Stimulated activated CD8-positive, alpha-beta memory T cell treated with anti-CD3 and anti-CD28 coated beads, Interleukin-4, amount 100 ng/mL, for 48 hours (primary cell): ENCODE measurements at regions not wholly inside any gene's neighbourhood (a gene's known extent, or its start where the extent isn't known, plus 50 kb on each side); places are given as distances from the start of the nearest gene placed in this dataset.
"Not testable (repeated sequence)": the region's sequence is repeated elsewhere in the genome, so short reads cannot be mapped to it uniquely, and the experiment has no call there.

Experiments used
- DNase-seq: peaks from one replicate; pipeline ENCODE4 v3.0.0-alpha.2; 2020

DNA sequence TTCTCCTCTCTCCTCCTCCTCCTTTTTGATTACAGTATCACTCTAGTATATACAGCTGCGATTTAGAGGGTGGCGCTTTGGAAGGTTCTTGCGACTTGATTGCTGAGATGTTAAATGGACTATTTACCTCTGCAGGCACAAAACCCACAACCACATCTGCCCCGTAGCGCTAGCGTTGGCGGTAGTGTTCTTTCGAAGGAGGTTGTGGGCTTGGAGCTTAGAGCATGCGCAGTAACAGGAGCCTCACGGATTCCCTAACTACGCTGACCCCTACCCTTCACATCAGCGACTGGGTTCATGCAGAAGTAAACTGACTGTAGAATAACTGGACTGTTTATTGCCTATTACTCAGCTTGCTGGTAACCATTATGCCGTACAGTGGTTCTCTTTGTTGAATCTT, 58.0 kb downstream of the CGGBP1 start:
- DNase-seq = peak; percentile 37

DNA sequence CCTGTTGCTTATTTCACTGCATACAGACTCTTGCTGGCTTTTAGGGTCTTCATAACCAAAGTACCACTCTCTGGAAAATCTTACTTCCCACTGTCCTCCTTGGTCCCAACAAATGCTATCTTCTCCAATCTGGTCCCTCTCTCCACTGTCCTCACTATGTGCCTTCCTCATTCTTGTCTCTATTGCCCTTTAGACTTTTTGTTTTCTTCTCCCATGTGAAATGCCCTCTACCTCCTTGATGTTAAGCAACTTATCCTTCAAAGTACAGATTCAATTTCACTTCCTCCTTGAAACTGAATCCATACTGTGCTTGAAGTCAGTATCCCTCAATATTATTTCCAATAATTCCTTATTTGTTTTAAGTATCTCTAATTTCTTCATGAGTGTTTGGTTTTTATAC, 60.8 kb downstream of the CGGBP1 start:
- DNase-seq = no peak

DNA sequence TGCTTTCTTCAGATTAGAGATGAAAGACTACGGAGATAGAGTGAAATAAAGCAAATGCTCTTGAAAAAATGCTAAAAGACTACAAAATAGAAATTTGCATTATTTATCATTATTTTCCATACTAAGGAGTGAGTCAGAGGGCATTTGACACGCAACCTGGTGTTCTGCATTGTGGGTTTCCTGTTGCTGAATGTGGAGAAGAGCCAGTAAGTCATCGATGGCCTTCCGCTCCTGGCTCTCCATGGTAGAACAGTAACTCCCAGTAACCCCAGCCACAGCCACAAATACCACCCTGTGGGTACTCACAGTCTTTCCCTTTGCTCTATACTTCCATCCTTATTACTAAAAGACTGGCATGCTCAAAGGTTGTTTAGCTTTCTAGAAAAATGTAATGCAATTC, 61.5 kb downstream of the CGGBP1 start:
- peak; percentile 60 for DNase-seq

DNA sequence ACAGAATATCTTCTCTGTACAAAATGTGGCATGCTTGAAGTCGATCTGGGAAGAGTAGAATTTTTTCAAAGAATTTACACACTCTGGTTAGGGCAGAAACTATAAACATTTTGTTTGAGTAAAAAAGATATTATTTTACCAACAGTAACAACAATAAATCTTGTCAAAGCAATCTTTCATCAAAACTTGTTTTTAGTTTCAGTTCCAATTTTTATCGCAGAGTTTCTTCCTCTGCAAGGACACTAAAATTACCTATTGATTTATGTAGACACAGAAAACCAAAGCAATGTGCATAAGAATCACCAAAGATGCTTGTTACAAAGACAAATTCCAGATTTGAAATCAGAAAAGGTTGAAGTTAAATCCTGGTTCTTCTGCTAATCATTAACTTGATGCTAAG, 61.9 kb downstream of the CGGBP1 start:
- no peak for DNase-seq

DNA sequence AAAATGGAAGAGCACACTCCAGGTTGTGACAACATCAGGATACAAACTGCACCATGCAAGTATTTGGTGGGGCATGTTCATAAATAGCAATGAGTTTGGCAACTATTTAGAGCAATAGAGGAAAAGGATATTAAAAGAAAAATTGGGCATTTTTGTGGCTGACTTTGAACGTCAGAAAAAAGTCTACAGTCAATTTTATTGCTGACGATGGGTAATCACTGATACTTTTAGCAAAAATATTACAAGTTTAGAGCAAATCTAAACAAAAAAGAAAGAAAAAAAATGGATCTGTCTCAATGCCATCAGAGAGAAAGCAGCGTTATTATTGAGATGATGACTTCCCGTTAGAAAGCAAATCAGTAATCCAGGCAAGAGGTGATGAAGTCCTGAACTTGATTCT, 65.2 kb downstream of the CGGBP1 start:
- no peak for DNase-seq

GRCh38 chr3:87987952-87988351, 70.9 kb downstream of the CGGBP1 start:
- no peak for DNase-seq

DNA sequence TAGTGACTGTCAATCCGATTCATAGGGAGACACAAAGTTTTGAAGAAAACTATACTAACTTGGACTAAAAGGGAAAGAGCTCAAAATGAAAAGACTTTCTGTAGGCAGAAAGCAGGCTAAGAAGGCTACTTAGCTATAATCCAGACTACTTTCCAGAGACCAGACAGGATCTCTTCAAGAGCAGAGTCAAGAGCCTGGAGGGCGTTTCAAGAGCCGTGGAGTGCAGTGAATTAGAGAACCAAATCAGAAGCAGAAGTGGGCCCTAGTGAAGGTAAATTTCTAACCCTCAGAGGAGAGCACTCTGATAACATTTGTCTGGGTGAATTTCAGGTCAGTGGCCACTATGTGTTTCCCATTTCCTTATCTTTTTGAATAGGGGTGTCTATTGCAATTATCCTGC, 76.4 kb downstream of the CGGBP1 start:
- no peak for DNase-seq

DNA sequence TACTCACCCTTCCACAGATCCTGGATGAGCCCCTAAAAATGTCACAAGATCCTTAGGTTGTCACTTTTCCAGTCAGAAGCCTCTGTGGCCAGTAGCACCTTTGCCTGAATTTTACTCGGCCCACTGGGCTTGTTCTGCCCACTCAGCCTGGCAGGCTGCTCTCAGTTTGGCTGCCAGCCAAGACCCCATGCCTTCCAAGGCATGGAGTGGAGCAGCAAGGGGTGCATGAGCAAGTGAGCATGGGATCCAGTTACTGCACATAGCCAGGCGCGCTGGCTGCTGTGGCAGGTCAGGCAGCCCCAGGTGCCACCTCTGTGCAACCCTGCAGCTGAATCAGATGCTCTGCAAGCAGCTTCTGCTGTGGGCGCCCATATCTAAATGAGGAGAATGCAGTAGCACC, 79.3 kb downstream of the CGGBP1 start:
- DNase-seq = no peak

- no peak for DNase-seq
Measured at GRCh38 chr3:87977765-87978164, 81.0 kb downstream of the CGGBP1 start.

GRCh38 chr3:87975716-87976115, 83.1 kb downstream of the CGGBP1 start:
- no peak for DNase-seq

DNA sequence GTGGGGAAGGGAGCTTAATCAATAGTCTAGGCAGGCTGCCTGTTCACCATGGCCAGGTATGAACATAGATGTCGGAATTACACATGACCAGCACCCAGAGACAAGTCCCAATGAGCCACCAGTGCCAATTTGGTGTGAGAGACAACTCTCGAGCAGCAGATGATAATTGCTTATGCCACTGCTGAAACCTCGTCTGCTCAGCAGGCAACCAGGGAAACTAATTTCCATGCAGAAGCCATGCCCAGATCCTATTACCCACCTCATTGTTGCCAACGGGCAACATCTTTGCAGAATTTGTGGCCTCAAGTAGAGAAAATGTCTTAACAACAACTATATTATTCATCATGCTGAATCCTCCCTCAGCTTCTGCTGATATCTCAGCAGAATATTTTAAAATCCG, 84.9 kb downstream of the CGGBP1 start:
- DNase-seq = no peak

- DNase-seq = no peak
Measured at GRCh38 chr3:87969620-87970019, 89.2 kb downstream of the CGGBP1 start.

DNA sequence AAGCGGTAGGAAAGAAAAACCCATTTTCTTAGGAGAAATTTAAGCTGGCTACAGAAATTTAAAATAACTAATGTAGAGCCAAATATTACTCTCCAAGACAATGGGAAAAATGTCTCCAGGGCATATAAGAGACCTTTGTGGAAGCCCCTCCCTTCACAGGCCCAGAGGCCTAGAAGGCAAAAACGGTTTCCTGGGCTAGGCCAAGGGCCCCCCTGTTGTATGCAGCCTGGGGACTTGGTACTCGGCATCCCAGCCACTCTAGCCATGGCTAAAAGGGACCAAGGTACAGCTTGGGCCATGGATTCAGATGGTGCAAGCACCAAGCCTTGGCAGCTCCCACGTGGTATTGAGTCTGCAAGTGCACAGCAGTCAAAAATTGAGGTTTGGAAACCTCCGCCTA, 90.1 kb downstream of the CGGBP1 start:
- no peak for DNase-seq

- DNase-seq = no peak
Measured at GRCh38 chr3:87958289-87958688, 100.5 kb downstream of the CGGBP1 start.

DNA sequence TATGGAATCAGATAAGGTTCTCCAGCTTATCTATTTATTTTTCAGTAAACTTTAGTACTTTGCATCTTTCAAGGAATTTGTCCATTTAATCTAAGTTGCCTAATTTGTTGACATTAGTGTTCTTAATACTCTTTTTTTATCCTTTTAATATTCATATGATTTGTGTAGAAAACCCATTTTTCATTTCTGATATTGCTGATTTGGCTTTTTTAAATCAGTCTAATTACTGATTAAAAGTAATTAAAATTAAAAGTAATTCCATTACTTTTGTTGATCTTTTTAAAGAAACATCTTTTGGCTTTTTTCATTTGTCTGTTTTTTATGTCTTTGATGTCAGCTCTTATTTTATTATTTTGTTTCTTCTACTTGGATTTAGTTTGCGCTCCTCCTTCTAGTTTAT, 101.2 kb downstream of the CGGBP1 start:
- no peak for DNase-seq

- DNase-seq = no peak
Measured at GRCh38 chr3:87949879-87950208, 109.0 kb downstream of the CGGBP1 start.

- DNase-seq = no peak
Measured at GRCh38 chr3:87949189-87949878, 109.5 kb downstream of the CGGBP1 start.

DNA sequence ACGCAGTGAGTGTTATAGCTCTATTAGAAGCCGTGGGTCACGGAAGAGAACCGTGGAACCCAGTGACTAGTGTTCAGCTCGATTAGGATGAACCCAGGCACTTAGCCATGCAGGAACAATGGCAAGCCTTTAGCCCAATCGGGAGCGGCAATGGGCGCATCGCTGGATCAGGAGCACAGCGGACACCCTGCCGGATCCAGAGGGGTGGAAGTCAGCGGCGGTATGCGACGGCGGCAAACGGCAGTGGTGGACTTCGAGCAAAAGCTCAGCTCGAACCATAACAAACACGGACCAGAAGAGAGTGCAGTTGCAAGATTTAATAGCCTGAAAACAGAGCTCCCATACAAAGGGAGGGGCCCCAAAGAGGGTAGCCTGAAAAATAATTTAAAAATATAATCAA, 112.8 kb downstream of the CGGBP1 start:
- DNase-seq = not testable (repeated sequence)

DNA sequence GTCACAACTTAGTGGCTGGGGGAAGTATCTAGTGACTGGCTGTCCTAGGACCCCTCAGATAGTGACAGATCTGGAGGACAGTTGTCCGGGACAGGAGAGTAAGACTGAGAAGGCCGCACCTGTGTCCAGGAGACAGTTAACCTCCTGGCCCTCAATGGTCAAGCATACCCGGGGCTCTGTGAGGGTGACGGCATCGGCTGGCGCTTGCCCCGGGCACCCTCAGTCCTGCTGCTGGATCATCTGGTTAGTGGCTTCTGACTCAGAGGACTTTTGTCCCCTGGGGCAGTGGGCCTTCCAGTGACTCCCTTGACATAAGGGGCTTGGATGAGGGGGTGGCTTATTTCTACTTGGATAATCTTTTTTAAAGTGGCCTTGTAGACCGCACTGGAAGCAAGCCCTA, 116.5 kb downstream of the CGGBP1 start:
- not testable (repeated sequence) for DNase-seq

GRCh38 chr3:87924485-87924884, 134.3 kb downstream of the CGGBP1 start:
- no peak for DNase-seq

- no peak for DNase-seq
Measured at GRCh38 chr3:87920549-87920948, 138.3 kb downstream of the CGGBP1 start.

- no peak for DNase-seq
Measured at GRCh38 chr3:87901141-87901540, 157.7 kb downstream of the CGGBP1 start.

- no peak for DNase-seq
Measured at GRCh38 chr3:87900061-87900460, 158.7 kb downstream of the CGGBP1 start.

GRCh38 chr3:87898971-87899370, 159.8 kb downstream of the CGGBP1 start:
- DNase-seq = no peak

DNA sequence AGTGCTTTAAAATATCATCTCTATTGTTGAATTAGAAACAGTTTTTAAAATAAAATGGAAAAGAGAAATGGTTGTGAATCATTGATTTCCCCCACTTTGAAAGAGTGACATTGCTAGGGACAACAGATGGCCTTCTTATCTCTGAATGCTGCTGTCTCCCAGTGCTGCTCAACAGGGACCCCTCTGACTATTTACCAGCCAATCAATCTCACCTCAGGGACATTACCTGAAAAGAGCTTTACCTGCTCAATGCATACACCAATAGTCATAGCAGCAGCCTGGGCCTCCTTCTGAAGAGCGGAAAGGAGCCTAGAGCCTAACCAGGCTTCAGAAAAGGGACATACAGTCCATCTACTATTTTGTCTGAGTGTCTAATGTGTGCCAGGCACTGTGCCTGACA, 162.8 kb downstream of the CGGBP1 start:
- no peak for DNase-seq

GRCh38 chr3:87873136-87873535, 185.7 kb downstream of the CGGBP1 start:
- no peak for DNase-seq
